GM13977 (cell line): ENCODE measurements at regions not wholly inside any gene's neighbourhood (a gene's known extent, or its start where the extent isn't known, plus 50 kb on each side); places are given as distances from the start of the nearest gene placed in this dataset.
"Not testable (repeated sequence)": the region's sequence is repeated elsewhere in the genome, so short reads cannot be mapped to it uniquely, and the experiment has no call there.

Experiments used
- DNase-seq: peaks from one replicate; pipeline ENCODE4 v3.0.0; 2012; ENCODE audit warnings: low spot score
- in situ Hi-C: fragments of 300-500 bp; cut with MboI; formaldehyde crosslinking; loops from one replicate; pipeline ENCODE4 v1.12.0; 2022; ENCODE audit warnings: low sequenced_read_pairs, low pct_unique_long_range_greater_than_20kb, mixed read lengths, inconsistent platforms; ENCODE audit not compliant: unreplicated experiment
- TF ChIP-seq, protein P1 (sequence below): IDR thresholded peaks from 2 replicates; pipeline ENCODE4 v1.5.1; 2012; ENCODE audit warnings: mild to moderate bottlenecking, control low read depth; ENCODE audit not compliant: insufficient read depth; ENCODE audit errors: extremely low read depth, missing control alignments

DNA sequence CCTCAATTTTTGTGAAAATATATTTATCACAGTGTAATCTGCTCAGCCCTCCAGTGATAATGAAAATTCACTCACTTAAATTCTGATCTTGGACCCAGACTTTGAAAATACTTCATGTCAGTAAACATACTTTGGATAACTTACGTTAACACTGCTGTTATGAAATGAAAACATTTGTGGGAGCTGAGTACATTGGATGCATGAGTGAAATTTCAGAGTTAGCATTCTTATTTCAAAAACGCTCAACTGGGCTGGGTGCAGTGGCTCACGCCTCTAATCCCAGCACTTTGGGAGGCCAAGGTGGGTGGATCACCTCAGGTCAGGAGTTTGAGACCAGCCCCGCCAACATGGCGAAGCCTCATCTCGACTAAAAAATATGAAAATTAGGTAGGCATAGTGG lies 196.4 kb downstream of the UTRN start:
- TF ChIP-seq, protein P1, sequence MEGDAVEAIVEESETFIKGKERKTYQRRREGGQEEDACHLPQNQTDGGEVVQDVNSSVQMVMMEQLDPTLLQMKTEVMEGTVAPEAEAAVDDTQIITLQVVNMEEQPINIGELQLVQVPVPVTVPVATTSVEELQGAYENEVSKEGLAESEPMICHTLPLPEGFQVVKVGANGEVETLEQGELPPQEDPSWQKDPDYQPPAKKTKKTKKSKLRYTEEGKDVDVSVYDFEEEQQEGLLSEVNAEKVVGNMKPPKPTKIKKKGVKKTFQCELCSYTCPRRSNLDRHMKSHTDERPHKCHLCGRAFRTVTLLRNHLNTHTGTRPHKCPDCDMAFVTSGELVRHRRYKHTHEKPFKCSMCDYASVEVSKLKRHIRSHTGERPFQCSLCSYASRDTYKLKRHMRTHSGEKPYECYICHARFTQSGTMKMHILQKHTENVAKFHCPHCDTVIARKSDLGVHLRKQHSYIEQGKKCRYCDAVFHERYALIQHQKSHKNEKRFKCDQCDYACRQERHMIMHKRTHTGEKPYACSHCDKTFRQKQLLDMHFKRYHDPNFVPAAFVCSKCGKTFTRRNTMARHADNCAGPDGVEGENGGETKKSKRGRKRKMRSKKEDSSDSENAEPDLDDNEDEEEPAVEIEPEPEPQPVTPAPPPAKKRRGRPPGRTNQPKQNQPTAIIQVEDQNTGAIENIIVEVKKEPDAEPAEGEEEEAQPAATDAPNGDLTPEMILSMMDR: no peak
- DNase-seq: no peak
- in situ Hi-C loops: loop anchor here (10.0 to 25.0 kb wide), 2 partner anchors 377 to 894 kb away; no protein-coding TSS in a partner anchor

DNA sequence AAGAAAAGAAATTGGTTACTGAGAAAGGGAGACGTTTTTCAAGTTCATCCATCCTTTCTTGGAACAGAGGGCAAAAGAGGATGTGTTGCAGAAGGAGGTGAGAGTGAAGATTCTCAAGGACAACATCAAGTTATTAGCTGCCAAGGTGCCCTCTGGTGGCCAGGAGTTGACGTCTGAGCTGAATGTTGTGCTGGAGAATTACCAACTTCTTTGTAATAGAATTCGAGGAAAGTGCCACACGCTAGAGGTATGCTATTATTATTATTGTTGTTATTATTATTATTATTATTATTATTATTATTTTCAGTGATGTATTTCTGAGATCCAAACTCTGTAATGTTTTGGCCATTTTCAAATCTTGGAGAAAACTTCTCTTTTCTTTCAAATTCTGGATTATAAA lies 197.0 kb downstream of the UTRN start:
- DNase-seq: peak; percentile 73
- TF ChIP-seq, protein P1: peak; percentile 80
- in situ Hi-C loops: loop anchor here (10.0 to 25.0 kb wide), 2 partner anchors 377 to 895 kb away; no protein-coding TSS in a partner anchor

DNA sequence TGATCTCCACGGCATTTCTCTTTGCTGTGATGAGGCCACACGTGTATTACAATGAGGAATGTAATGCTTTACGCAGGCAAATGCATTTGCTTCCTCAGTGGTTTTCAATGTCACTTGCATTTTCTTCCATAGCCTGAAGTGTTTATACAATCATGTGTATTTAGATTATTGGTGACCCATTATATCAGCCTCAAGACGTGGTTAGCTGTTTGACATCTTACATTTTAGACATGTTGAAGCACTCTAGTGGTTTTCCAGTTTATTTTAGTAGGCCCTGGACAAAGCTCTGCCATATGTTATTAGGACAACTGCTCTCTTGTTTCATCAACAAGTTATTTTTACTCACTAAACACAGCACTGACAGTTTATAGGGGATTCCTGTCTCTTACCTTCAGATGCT lies 200.4 kb downstream of the UTRN start:
- TF ChIP-seq, protein P1: no peak
- no peak for DNase-seq
- in situ Hi-C loops: loop anchor here (10.0 to 25.0 kb wide), 2 partner anchors 381 to 898 kb away; no protein-coding TSS in a partner anchor

DNA sequence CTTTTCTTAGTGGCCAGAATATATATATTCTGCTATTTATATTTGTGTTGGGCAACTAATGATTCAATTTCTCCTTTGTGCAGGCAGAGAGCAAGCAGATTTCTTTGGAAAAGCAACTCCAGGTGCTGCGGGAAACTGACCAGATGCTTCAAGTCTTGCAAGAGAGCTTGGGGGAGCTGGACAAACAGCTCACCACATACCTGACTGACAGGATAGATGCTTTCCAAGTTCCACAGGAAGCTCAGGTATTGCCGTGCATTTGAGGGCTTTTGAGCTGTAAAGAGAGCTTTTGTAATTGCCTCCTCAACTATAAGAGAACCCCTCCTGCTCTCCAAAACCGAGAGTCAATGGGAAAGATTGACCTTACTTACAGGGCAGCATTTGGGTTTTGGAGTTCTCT lies 203.5 kb downstream of the UTRN start:
- DNase-seq: no peak
- in situ Hi-C loops: loop anchor here (10.0 to 25.0 kb wide), 2 partner anchors 384 to 901 kb away; no protein-coding TSS in a partner anchor
- TF ChIP-seq, protein P1: no peak

DNA sequence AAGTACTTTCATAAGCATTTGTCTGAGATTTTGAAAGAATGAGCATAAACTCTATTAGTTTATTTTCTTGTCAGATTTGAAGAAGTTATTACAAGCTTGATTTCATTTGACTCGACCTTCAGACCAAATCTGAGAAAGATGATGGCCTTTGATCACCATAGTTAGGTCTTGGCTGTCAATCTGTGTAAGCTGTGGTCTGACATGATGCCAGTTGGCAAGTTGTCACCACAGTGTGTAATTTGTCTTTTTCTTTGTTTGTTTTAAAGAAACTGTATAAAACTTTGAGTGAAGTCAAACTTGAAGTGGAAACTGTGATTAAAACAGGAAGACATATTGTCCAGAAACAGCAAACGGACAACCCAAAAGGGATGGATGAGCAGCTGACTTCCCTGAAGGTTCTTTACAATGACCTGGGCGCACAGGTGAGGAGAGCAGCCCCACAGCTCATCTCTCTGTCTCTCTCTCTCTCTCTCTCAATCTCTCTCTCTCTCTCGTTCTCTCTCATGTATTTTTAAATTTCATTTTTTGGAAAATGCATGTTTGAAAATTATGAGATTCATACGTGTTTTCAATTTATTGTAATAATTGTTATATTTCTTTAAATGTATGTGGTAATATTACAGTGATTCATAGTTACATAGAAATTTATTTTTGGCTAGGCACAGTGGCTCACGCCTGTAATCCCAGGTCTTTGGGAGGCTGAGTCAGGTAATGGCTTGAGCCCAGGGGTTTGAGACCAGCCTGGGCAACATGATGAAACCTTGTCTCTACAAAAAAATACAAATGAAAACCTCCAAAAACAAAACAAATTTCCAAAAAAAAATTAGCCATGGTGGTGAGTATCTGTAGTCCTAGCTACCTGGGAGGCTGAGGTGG lies 208.1 kb downstream of the UTRN start:
- in situ Hi-C loops: loop anchor here (25.0 kb wide), 1 partner anchor 906 kb away; no protein-coding TSS in a partner anchor

DNA sequence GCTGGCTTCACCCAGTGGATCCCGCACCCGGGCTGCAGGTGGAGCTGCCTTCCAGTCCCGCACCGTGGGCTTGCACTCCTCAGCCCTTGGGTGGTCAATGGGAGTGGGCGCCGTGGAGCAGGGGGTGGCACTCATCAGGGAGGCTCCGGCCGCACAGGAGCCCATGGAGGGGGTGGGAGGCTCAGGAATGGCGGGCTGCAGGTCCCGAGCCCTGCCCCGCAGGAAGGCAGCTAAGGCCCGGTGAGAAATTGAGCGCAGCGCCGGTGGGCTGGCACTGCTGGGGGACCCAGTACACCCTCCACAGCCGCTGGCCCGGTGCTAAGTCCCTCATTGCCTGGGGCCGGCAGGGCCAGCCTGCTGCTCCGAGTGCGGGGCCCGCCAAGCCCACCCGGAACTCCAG lies 209.9 kb downstream of the UTRN start:
- not testable (repeated sequence) for DNase-seq
- in situ Hi-C loops: loop anchor here (25.0 kb wide), 1 partner anchor 908 kb away; no protein-coding TSS in a partner anchor

More for the DNA sequence above, 208.1 kb downstream of the UTRN start:
- TF ChIP-seq, protein P1: no peak
- no peak for DNase-seq

DNA sequence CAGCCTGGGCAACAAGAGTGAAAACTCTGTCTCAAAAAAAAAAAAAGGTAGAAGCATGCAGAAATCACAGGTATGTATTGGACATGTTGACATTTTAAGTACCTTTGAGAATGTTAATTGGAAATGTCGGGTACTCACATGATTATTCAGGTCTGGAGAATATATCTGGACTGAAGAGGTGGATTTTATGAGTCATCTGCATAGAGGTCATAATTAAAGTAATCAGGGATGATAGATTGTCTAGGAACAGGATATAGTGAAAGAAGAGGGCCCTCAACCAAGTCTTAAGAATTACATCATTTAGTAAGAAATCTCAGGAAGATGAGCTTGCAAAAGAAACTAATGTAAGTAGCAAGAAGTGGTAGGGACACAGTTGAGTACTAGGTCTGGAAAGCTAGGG lies 212.5 kb downstream of the UTRN start:
- TF ChIP-seq, protein P1: no peak
- DNase-seq: no peak
- in situ Hi-C loops: loop anchor here (25.0 kb wide), 1 partner anchor 910 kb away; no protein-coding TSS in a partner anchor
